Mucosa of descending colon (tissue), 3 donors: ENCODE measurements at regions not wholly inside any gene's neighbourhood (a gene's known extent, or its start where the extent isn't known, plus 50 kb on each side); places are given as distances from the start of the nearest gene placed in this dataset.

Source experiments
- ATAC-seq: fragments of 200-7000 bp; cut with Tn5 transposase; one replicate; pipeline ENCODE4 v1.9.1; 2020; ENCODE audit warnings: mild to moderate bottlenecking, moderate library complexity
- DNase-seq, 3 donors: peaks; one replicate each; pipeline ENCODE4 v3.0.0-alpha.2; 2020
- H3K36me3 ChIP-seq: fragments of 200-600 bp; one replicate; pipeline ENCODE4 v1.8.0; 2021; ENCODE audit warnings: low read depth, mild to moderate bottlenecking
- H3K4me1 ChIP-seq: fragments of 200-600 bp; one replicate; pipeline ENCODE4 v1.8.0; 2021; ENCODE audit warnings: low read depth, mild to moderate bottlenecking
- H3K4me3 ChIP-seq: fragments of 200-600 bp; one replicate; pipeline ENCODE4 v1.8.0; 2021; ENCODE audit warnings: mild to moderate bottlenecking
- H3K9me3 ChIP-seq: fragments of 200-600 bp; one replicate; pipeline ENCODE4 v1.8.0; 2021; ENCODE audit warnings: mild to moderate bottlenecking
- intact Hi-C, 2 donors: fragments of 100-400 bp; cut with DNase I in 1 of 2; cut with micrococcal nuclease in 1 of 2; formaldehyde crosslinking; loops; one replicate each; pipeline versions ENCODE4 v1.11.0 to v1.11.1; 2022; cut with DNase I, micrococcal nuclease
- TF ChIP-seq, protein P1 (sequence below): fragments of 200-600 bp; IDR thresholded peaks from one replicate; pipeline ENCODE4 v1.8.0; 2022; ENCODE audit warnings: antibody characterized with exemption, mild to moderate bottlenecking
- donor health status: DM: no; HTN: no; CAD: no; lungs with moderate emphysema.
- donor health status: DM: no; HTN: no; CAD: no.
- donor health status: DM: no; HTN: yes; CAD: no.

DNA sequence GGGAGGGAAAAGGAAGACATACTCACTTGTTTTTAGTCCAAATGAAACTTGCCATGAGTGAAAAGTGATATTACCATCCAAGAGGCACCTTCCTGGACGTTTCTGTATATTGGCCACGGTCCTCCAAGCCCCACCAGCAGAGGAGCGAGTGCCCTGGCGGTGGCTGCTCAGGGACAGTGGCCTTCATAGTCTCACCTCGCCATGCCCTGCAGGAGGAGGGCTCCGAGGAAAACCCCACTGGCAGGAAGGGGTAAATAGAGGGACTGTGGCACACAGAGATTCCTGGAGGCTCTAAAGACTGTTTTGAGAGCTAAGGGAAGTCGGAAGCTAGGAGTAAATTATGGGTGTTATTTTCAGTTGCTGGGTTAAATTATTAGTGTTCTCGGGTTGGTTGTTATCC is 98.4 kb upstream of the UBL3 start:
- intact Hi-C loops = no loop called here
- DNase-seq (no peak), ATAC-seq (no peak)
- H3K4me1 ChIP-seq = no peaks in the 10 kb centered on the region
- H3K36me3 ChIP-seq = no peaks in the 10 kb centered on the region
- no peaks in the 10 kb centered on the region for H3K9me3 ChIP-seq
- H3K4me3 ChIP-seq = no peak overlapping the region
- TF ChIP-seq, protein P1, sequence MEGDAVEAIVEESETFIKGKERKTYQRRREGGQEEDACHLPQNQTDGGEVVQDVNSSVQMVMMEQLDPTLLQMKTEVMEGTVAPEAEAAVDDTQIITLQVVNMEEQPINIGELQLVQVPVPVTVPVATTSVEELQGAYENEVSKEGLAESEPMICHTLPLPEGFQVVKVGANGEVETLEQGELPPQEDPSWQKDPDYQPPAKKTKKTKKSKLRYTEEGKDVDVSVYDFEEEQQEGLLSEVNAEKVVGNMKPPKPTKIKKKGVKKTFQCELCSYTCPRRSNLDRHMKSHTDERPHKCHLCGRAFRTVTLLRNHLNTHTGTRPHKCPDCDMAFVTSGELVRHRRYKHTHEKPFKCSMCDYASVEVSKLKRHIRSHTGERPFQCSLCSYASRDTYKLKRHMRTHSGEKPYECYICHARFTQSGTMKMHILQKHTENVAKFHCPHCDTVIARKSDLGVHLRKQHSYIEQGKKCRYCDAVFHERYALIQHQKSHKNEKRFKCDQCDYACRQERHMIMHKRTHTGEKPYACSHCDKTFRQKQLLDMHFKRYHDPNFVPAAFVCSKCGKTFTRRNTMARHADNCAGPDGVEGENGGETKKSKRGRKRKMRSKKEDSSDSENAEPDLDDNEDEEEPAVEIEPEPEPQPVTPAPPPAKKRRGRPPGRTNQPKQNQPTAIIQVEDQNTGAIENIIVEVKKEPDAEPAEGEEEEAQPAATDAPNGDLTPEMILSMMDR = no peak

DNA sequence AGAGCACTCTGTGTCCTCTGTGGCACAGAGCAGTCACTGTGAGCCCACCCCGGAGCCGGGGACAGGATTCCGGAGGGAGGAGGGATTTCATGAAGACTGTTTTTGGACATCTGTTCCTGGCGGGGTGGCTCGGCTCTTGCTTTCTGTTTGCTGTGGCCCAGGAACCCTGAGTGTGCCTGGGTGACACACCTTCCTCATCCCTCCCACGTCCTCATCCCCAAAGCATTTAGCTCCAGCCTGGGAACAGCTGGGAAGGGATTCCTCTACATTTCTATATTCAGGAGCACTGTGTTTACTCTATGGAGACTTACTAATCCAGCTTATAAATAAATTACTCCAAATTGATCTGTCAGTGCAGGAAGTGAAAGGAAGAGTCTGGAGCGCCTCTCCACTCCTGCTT is 97.8 kb upstream of the UBL3 start:
- intact Hi-C loops = no loop called here
- no peak for ATAC-seq

DNA sequence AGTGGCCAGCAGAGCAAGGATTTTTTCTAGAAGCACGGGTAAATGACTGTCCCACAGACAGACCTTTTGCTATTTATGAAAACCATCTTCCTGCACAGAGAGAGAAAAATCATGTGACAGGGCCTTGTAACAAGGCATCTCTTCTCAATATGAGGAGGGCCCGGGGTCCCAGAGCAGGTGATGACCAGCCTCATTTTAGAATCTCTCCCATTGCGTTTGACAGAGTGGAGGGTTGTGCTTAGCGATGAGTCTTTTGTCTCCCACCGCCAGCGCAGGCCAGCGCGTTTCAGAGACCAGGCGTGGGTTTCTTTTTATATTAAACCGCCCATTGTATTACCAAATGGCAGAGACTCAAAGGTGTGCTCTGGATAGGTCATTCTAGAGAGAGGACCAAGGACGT is 97.4 kb upstream of the UBL3 start:
- Histone ChIP-seq H3K36me3 (no peaks in the 10 kb centered on the region), H3K9me3 (no peaks in the 10 kb centered on the region), H3K4me3 (no peak overlapping the region), H3K4me1 (no peaks in the 10 kb centered on the region)
- ATAC-seq (no peak), DNase-seq (no peak)
- intact Hi-C loops = no loop called here
- TF ChIP-seq, protein P1 = no peak

More for the DNA sequence above, 97.8 kb upstream of the UBL3 start:
- TF ChIP-seq, protein P1 = no peak
- Histone ChIP-seq H3K4me3 (no peak overlapping the region), H3K36me3 (no peaks in the 10 kb centered on the region), H3K4me1 (no peaks in the 10 kb centered on the region), H3K9me3 (no peaks in the 10 kb centered on the region)
- DNase-seq = no peak

DNA sequence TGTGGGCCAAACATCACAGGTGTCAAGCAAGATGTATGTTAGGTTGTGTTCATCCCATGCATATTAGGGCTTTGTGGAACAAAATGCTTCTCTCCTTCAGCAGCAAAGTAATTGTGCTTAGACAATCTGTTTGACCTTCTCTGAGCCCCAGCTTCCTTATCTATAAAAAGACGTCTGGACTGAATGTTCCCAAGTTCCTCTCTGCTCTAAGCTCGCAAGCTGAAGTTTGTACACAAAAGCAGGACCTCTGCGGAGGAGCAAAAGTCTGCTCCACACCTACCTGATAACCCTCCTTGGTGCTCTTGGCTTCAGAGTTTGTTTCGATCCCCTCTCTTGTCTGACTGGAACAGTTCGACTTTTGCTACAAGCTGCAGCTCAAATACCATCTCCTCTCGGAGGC is 95.7 kb upstream of the UBL3 start:
- Histone ChIP-seq H3K36me3 (no peaks in the 10 kb centered on the region), H3K4me1 (no peaks in the 10 kb centered on the region), H3K9me3 (no peaks in the 10 kb centered on the region), H3K4me3 (no peak overlapping the region)
- no peak for DNase-seq
- TF ChIP-seq, protein P1 = no peak
- intact Hi-C loops = no loop called here
- no peak for ATAC-seq

DNA sequence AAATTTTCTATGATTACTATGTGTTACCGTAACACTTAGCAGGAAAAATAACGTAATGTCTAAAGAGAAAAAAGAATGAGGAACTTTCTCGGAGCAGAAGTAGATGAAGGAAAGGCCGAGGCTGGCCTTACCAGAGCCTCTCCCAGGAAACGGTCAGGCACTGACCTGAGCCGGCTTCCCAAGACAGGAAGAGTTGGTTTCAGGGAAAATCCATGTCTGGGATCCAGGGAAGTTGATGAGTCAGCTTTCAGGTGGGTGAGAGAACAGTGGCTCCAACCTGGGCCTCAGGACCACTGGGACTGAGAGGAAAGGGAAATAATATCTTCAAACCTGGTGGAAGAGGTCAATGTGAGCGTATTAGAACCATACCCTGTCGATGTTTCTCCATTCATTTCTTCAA is 93.3 kb upstream of the UBL3 start:
- TF ChIP-seq, protein P1 = no peak
- intact Hi-C loops = no loop called here
- no peak for DNase-seq
- ATAC-seq = no peak
- H3K9me3 ChIP-seq = no peaks in the 10 kb centered on the region
- no peak overlapping the region for H3K4me3 ChIP-seq
- no peaks in the 10 kb centered on the region for H3K4me1 ChIP-seq
- no peaks in the 10 kb centered on the region for H3K36me3 ChIP-seq

DNA sequence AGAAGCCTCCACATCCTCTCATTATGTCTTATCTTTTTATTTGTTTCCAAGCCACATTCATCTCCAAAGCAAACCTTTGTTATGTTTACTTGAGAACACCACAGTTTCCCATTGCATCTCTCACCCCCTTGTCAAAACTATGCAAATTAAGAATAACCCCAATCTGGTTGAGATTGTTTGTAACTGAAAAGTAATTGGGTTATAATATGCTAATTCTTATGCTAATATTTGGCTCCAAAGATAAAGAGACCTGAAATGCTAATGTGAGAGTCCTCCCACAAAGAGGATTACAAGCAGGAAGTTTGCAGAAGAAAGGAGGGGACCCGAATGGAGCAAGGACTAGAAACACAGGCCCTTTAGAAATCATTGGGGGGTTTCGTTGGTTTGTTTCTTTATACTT is 92.9 kb upstream of the UBL3 start:
- TF ChIP-seq, protein P1 = no peak
- DNase-seq (no peak), ATAC-seq (no peak)
- H3K9me3 ChIP-seq = no peaks in the 10 kb centered on the region
- H3K4me1 ChIP-seq = no peaks in the 10 kb centered on the region
- no peak overlapping the region for H3K4me3 ChIP-seq
- no peaks in the 10 kb centered on the region for H3K36me3 ChIP-seq
- intact Hi-C loops = no loop called here
